PC-3 (cell line): ENCODE measurements at regions not wholly inside any gene's neighbourhood (a gene's known extent, or its start where the extent isn't known, plus 50 kb on each side); places are given as distances from the start of the nearest gene placed in this dataset.
"Not testable (repeated sequence)": the region's sequence is repeated elsewhere in the genome, so short reads cannot be mapped to it uniquely, and the experiment has no call there.

ENCODE experiments used
- CTCF ChIP-seq: fragments of 300-600 bp; sonication (generic); conservative IDR thresholded peaks from 2 replicates; pipeline ENCODE4 v1.5.1; 2017; ENCODE audit warnings: antibody characterized with exemption, low read depth, mild to moderate bottlenecking, low read length
- EZH2 ChIP-seq: fragments of 300-600 bp; sonication (generic); IDR thresholded peaks from one replicate; pipeline ENCODE4 v1.6.1; 2017; ENCODE audit warnings: antibody characterized with exemption, mild to moderate bottlenecking, low read length; ENCODE audit not compliant: unreplicated experiment
- EZH2phosphoT487 ChIP-seq: fragments of 300-600 bp; sonication (generic); IDR thresholded peaks from 2 replicates; pipeline ENCODE4 v1.6.1; 2018; ENCODE audit warnings: mild to moderate bottlenecking, antibody characterized with exemption, low read length, borderline replicate concordance

GRCh38 chr2:7763418-7763817 is 846.2 kb downstream of the RNF144A start:
- not testable (repeated sequence) for TF ChIP-seq EZH2phosphoT487, CTCF, EZH2
